ENCODE measurements at regions not wholly inside any gene's neighbourhood (a gene's known extent, or its start where the extent isn't known, plus 50 kb on each side); places are given as distances from the start of the nearest gene placed in this dataset.

DNA sequence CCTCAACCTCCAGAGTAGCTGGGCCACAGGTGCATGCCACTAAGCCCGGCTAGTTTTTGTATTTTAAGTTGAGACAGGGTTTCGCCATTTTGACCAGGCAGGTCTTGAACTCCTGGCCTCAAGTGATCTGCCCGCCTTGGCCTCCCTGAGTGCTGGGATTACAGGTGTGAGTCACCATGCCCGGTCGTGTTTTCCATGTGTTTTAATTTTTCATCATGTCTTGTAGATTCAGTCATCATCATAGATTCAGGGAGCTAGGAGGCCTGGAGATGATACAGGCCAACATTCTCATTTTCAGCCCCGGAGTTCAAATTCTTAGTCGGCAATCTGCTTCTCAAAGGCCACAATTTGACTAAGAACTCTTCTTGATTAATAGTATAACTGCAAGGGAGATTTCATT is 73.5 kb upstream of the GRAMD1B start:
- POLR2A ChIA-PET: no interaction called here
- H3K27me3 Mint-ChIP-seq (ENCODE audit: insufficient read depth, unreplicated experiment): peaks cover 74% of the 10 kb centered on the region

DNA sequence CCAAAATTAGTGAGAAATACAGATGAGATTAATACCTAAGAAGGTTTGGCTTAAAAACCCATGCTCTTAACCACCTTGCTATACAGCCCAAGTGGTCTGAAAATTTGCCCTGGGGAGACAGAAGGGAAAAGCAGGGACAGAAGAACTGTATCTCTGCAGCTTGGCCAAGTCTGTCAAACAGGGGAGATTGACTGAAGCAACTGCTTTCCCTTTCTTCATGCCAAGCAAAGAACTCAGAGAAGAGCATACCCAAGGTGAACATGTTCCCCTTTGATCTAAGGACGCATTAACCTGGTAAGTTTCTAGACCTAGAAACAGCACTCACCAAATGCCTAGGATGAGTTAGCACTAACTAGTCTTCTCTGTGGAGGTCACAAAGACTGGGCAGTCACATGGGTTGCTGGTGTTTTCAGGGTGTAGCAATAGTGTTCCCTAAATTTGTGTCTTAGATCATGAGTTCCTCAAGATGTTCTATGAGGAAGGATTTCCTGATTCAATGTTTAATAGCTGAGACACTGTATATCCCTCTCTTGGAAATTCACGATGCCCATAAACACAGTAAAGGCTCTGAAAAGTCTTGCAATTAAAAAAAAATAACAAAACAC is 75.6 kb upstream of the GRAMD1B start:
- Mint-ChIP-seq H3K9me3 (ENCODE audit: unreplicated experiment) (no peaks in the 10 kb centered on the region), H3K4me3 (ENCODE audit: unreplicated experiment) (no peak overlapping the region), H3K4me1 (ENCODE audit: insufficient read depth, unreplicated experiment) (no peaks in the 10 kb centered on the region), H3K27ac (ENCODE audit: low read depth, unreplicated experiment) (no peak overlapping the region), H3K27me3 (ENCODE audit: insufficient read depth, unreplicated experiment) (peaks cover 63% of the 10 kb centered on the region), H3K36me3 (ENCODE audit: insufficient read depth, unreplicated experiment) (no peaks in the 10 kb centered on the region)
- TF ChIP-seq CTCF (IDR thresholded peaks at IDR 0.05; ENCODE audit: unreplicated experiment): no peak
- intact Hi-C loops (cut with micrococcal nuclease): no loop called here
- no peak for DNase-seq (ENCODE audit: unreplicated experiment)
- CTCF ChIA-PET: no interaction called here
- POLR2A ChIA-PET: no interaction called here
- BruUV-seq (replicated peaks): no TSS peak

More for the DNA sequence above, 73.5 kb upstream of the GRAMD1B start:
- intact Hi-C loops (cut with micrococcal nuclease): no loop called here
- H3K36me3 Mint-ChIP-seq (ENCODE audit: insufficient read depth, unreplicated experiment): no peaks in the 10 kb centered on the region
- no peaks in the 10 kb centered on the region for H3K4me1 Mint-ChIP-seq (ENCODE audit: insufficient read depth, unreplicated experiment)
- TF ChIP-seq CTCF (IDR thresholded peaks at IDR 0.05; ENCODE audit: unreplicated experiment): no peak
- H3K4me3 Mint-ChIP-seq (ENCODE audit: unreplicated experiment): no peak overlapping the region
- CTCF ChIA-PET: no interaction called here
- H3K27ac Mint-ChIP-seq (ENCODE audit: low read depth, unreplicated experiment): no peak overlapping the region
- no TSS peak for BruUV-seq (replicated peaks)
- no peaks in the 10 kb centered on the region for H3K9me3 Mint-ChIP-seq (ENCODE audit: unreplicated experiment)
- no peak for DNase-seq (ENCODE audit: unreplicated experiment)

DNA sequence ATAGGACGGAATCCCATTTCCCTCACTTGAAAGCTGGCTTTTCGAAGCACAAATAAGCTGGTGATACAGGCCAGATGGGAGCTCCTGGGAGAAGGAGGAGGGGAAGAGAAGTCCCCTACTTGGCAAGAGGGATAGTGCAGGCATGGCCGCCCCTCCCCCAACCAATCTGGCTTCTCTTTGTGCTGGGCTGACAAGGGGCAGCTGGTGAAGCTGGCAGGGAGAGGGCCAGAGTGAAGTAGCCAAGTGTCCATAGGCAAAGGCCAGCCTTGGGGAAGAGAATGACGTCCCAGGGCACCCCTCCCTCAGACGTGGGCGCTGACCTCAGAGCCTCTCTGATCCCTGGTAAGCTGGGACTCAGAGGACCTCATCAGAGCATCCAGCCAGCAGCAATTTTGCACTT is 78.7 kb upstream of the GRAMD1B start:
- BruUV-seq (replicated peaks): no TSS peak
- Mint-ChIP-seq H3K4me3 (ENCODE audit: unreplicated experiment) (no peak overlapping the region), H3K27ac (ENCODE audit: low read depth, unreplicated experiment) (no peak overlapping the region), H3K27me3 (ENCODE audit: insufficient read depth, unreplicated experiment) (peaks cover 59% of the 10 kb centered on the region), H3K4me1 (ENCODE audit: insufficient read depth, unreplicated experiment) (no peaks in the 10 kb centered on the region), H3K36me3 (ENCODE audit: insufficient read depth, unreplicated experiment) (no peaks in the 10 kb centered on the region), H3K9me3 (ENCODE audit: unreplicated experiment) (no peaks in the 10 kb centered on the region)
- intact Hi-C loops (cut with micrococcal nuclease): no loop called here
- no peak for DNase-seq (ENCODE audit: unreplicated experiment)
- POLR2A ChIA-PET: interaction anchor here (1.2 kb wide), 1 partner anchor 12 kb away, joined by 3 read pairs; no protein-coding TSS in a partner anchor
- TF ChIP-seq CTCF (IDR thresholded peaks at IDR 0.05; ENCODE audit: unreplicated experiment): no peak
- CTCF ChIA-PET: interaction anchor here (0.6 to 0.7 kb wide), 3 partner anchors 10 to 1410 kb away, joined by 3 to 5 read pairs (median 3); no protein-coding TSS in a partner anchor

DNA sequence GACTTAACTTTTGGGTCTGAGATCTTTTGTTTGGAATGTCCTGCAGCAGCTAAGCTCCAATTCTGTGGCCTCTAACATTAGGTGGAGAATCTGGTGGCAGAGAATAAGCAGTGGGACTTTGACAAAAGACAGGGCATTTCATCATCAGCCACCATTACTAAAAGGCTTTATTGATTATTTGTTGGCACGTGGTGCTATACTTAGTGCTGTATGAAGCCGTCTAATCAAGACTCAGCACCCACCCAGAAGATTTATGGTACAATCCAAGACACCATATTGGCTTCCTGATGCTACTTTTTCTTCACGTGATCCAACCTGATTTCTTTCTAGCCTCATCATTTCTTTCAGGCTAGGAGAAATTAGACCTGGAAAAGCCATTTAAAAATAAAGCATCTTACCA is 80.7 kb upstream of the GRAMD1B start:
- POLR2A ChIA-PET: interaction anchor here (0.7 kb wide), 1 partner anchor 1032 kb away, joined by 3 read pairs; no protein-coding TSS in a partner anchor
- no peak overlapping the region for H3K4me3 Mint-ChIP-seq (ENCODE audit: unreplicated experiment)
- no peaks in the 10 kb centered on the region for H3K9me3 Mint-ChIP-seq (ENCODE audit: unreplicated experiment)
- DNase-seq (ENCODE audit: unreplicated experiment): no peak
- no TSS peak for BruUV-seq (replicated peaks)
- H3K27ac Mint-ChIP-seq (ENCODE audit: low read depth, unreplicated experiment): no peak overlapping the region
- H3K27me3 Mint-ChIP-seq (ENCODE audit: insufficient read depth, unreplicated experiment): peaks cover 59% of the 10 kb centered on the region
- TF ChIP-seq CTCF (IDR thresholded peaks at IDR 0.05; ENCODE audit: unreplicated experiment): no peak
- H3K36me3 Mint-ChIP-seq (ENCODE audit: insufficient read depth, unreplicated experiment): no peaks in the 10 kb centered on the region
- CTCF ChIA-PET: interaction anchor here (0.7 kb wide), 1 partner anchor 15 kb away, joined by 3 read pairs; no protein-coding TSS in a partner anchor
- intact Hi-C loops (cut with micrococcal nuclease): no loop called here
- H3K4me1 Mint-ChIP-seq (ENCODE audit: insufficient read depth, unreplicated experiment): no peaks in the 10 kb centered on the region

Measured in MCF 10A (cell line).